ENCODE measurements at regions not wholly inside any gene's neighbourhood (a gene's known extent, or its start where the extent isn't known, plus 50 kb on each side); places are given as distances from the start of the nearest gene placed in this dataset.

GRCh38 chr15:39102431-39102830 lies 478.4 kb upstream of the THBS1 start:
- no peak for TF ChIP-seq CTCF (IDR thresholded peaks at IDR 0.05)

GRCh38 chr15:39106950-39107349 lies 473.9 kb upstream of the THBS1 start:
- no peak for TF ChIP-seq CTCF (IDR thresholded peaks at IDR 0.05)

GRCh38 chr15:39108021-39108420 lies 472.9 kb upstream of the THBS1 start:
- TF ChIP-seq CTCF (IDR thresholded peaks at IDR 0.05): no peak

- TF ChIP-seq CTCF (IDR thresholded peaks at IDR 0.05): no peak
These were observed 470.5 kb upstream of the THBS1 start for GRCh38 chr15:39110336-39110735.

GRCh38 chr15:39110746-39111145 lies 470.1 kb upstream of the THBS1 start:
- TF ChIP-seq CTCF (IDR thresholded peaks at IDR 0.05): no peak

- TF ChIP-seq CTCF (IDR thresholded peaks at IDR 0.05): no peak
These were observed 467.1 kb upstream of the THBS1 start for GRCh38 chr15:39113741-39114140.

GRCh38 chr15:39114690-39115378 lies 466.0 kb upstream of the THBS1 start:
- TF ChIP-seq CTCF (IDR thresholded peaks at IDR 0.05): no peak

All from LNCAP (cell line).